Gastroesophageal sphincter (tissue), 4 donors: ENCODE measurements at regions not wholly inside any gene's neighbourhood (a gene's known extent, or its start where the extent isn't known, plus 50 kb on each side); places are given as distances from the start of the nearest gene placed in this dataset.

Experiments
- ATAC-seq: fragments of 150-250 bp; one replicate; pipeline ENCODE4 v1.9.1; 2016; ENCODE audit warnings: mild to moderate bottlenecking, moderate library complexity
- H3K27ac ChIP-seq, 4 donors: fragments of 200-600 bp; sonication (generic) in 3 of 4; 1 replicate in 3 of 4; 2 replicates in 1 of 4; pipeline ENCODE4 v1.5.1; 2016 to 2019
- H3K27me3 ChIP-seq: fragments of 200-600 bp; sonication (generic); one replicate; pipeline ENCODE4 v1.5.1; 2019
- H3K36me3 ChIP-seq, 2 donors: fragments of 200-600 bp; sonication (generic); one replicate each; pipeline ENCODE4 v1.5.1; 2019; ENCODE audit warnings: control low read depth in 1 of 2
- H3K4me1 ChIP-seq, 3 donors: fragments of 200-600 bp; sonication (generic); 1 replicate in 2 of 3; 2 replicates in 1 of 3; pipeline ENCODE4 v1.5.1; 2016 to 2019; ENCODE audit warnings: control low read depth in 2 of 3
- H3K4me3 ChIP-seq, 2 donors: fragments of 200-600 bp; sonication (generic); one replicate each; pipeline ENCODE4 v1.5.1; 2019; ENCODE audit warnings: mild to moderate bottlenecking in 1 of 2, moderate library complexity in 1 of 2
- H3K9me3 ChIP-seq, 3 donors: fragments of 200-600 bp; sonication (generic); one replicate each; pipeline ENCODE4 v1.5.1; 2017 to 2019; ENCODE audit warnings: control low read depth in 2 of 3
- CTCF ChIP-seq, 4 experiments: fragments of 200-600 bp in 2 of 4; fragments of 450-650 bp in 2 of 4; sonication (generic) in 1 of 4; IDR thresholded peaks; one replicate each; pipeline ENCODE4 v1.5.1; 2017 to 2019; ENCODE audit warnings: antibody characterized with exemption in 4 of 4, mild to moderate bottlenecking in 2 of 4, moderate library complexity in 2 of 4
- EP300 ChIP-seq: sonication (generic); formaldehyde crosslinking; IDR thresholded peaks from one replicate; pipeline ENCODE4 v1.6.1; 2017; ENCODE audit warnings: antibody characterized with exemption, mild to moderate bottlenecking
- POLR2A ChIP-seq, 2 donors: fragments of 450-650 bp; IDR thresholded peaks; one replicate each; pipeline ENCODE4 v1.6.1; 2017; ENCODE audit warnings: antibody characterized with exemption in 2 of 2, mild to moderate bottlenecking in 2 of 2, moderate library complexity in 1 of 2
- POLR2AphosphoS5 ChIP-seq: sonication (generic); formaldehyde crosslinking; IDR thresholded peaks from one replicate; pipeline ENCODE4 v1.6.1; 2017; ENCODE audit warnings: antibody characterized with exemption
- WGBS, 2 donors: methylation state at CpG; one replicate each; pipeline ENCODE4 v1.1.5; 2018; ENCODE audit warnings: low coverage in 1 of 2; 5-methylcytosine and 5-hydroxymethylcytosine counted together

DNA sequence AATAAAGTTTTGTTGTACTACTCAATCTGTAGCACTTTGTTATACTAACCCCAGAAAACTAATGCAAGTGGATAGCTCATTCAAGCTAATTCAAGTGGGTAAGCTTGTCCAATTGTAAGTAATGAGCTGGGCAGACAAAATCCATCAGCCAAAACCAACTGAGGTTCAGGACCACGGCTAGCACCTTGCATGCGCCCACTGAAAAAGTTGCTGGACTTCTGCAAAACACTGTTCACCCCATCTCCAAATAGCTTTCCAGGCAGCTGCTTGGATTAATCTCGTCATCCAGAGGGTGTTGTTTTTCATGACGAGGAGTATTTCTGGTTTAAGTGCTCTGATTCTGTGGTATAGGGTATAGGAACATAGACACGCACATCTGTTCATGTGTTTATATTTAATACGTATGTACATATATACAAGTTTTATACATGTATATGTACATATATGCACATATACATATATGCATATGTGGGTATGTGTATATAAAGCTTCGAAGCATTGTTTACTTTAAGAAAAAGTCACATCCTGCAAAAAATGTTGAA, 307.5 kb downstream of the GALR1 start:
- H3K27ac ChIP-seq: no peak overlapping the region
- no peaks in the 10 kb centered on the region for H3K27me3 ChIP-seq
- H3K36me3 ChIP-seq: no peaks in the 10 kb centered on the region
- TF ChIP-seq POLR2A (IDR thresholded peaks at IDR 0.05): no peak
- H3K4me3 ChIP-seq: no peak overlapping the region
- ATAC-seq: no peak
- WGBS, 2 donors: 41 to 42% methylated on average over 5 to 7 of the region's 7 CpGs
- H3K4me1 ChIP-seq: no peaks in the 10 kb centered on the region
- H3K9me3 ChIP-seq: no peaks in the 10 kb centered on the region

DNA sequence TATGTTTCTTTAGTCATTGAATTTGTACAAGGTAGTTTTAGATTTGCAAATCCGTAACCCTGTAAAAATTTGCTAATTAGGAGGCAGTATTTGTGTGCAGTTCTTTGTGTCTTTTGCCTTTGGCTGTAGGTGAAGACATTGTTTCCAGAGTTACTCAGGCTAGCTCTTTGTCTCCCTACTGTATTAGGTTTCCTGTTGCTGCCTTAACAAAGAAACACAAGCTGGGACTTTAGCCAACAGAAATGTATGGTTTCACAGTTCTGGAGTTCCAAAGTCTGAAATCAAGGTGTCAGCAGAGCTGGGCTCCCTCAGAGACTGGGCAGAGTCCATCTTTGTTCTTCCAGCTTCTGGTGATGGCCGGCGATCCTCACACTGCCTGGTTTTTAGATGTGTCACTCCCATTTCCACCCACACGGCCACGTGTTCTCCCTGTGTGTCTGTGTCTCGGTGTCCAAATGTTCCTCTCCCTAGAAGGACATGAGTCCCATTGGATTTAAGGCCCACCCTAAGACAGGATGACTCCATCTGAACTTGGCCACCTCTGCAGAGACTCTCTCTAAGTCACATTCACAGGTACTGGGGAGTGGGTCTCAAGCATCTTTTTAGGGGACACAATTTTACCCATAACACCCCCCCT, 309.7 kb downstream of the GALR1 start:
- 67 to 100% methylated on average over 1 to 4 of the region's 6 CpGs for WGBS, 2 donors
- H3K4me3 ChIP-seq: no peak overlapping the region
- no peaks in the 10 kb centered on the region for H3K36me3 ChIP-seq
- no peaks in the 10 kb centered on the region for H3K9me3 ChIP-seq
- ATAC-seq: no peak
- no peak overlapping the region for H3K27ac ChIP-seq
- TF ChIP-seq CTCF (IDR thresholded peaks at IDR 0.05) (no peak), POLR2A (IDR thresholded peaks at IDR 0.05) (no peak), POLR2AphosphoS5 (no peak), EP300 (no peak)
- H3K4me1 ChIP-seq: no peaks in the 10 kb centered on the region
- no peaks in the 10 kb centered on the region for H3K27me3 ChIP-seq

- Histone ChIP-seq H3K4me3 (no peak overlapping the region), H3K9me3 (no peaks in the 10 kb centered on the region), H3K4me1 (no peaks in the 10 kb centered on the region), H3K36me3 (no peaks in the 10 kb centered on the region), H3K27me3 (no peaks in the 10 kb centered on the region), H3K27ac (no peak overlapping the region)
- ATAC-seq: no peak
- TF ChIP-seq EP300: no peak
- TF ChIP-seq POLR2AphosphoS5: no peak
- TF ChIP-seq POLR2A (IDR thresholded peaks at IDR 0.05): no peak
- TF ChIP-seq CTCF (IDR thresholded peaks at IDR 0.05): no peak
- WGBS, 2 donors: 64 to 83% methylated on average over 2 to 3 of the region's 3 CpGs
Observed at GRCh38 chr18:77560341-77560992, 310.8 kb downstream of the GALR1 start.

DNA sequence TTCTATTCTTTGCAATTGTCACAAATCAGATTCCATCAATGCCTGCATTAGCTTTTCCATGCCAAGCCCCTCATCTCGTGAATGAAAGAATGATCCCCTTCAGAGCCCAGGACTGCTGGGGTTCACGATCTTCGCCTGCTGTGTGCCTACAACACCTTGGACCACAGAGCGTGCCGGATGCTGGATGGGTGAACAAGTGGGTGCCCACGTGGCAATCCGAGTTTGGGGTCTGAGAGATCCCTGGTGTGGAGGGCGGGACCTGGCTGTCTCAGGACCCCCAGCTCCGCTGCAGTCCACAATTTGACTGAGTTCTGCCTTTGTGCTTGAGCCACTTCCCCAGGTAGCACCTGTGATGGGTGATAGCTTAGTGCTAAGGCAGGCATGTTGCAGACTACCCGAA, 317.0 kb downstream of the GALR1 start:
- Histone ChIP-seq H3K27me3 (no peaks in the 10 kb centered on the region), H3K4me1 (no peaks in the 10 kb centered on the region), H3K36me3 (no peaks in the 10 kb centered on the region), H3K27ac (no peak overlapping the region), H3K4me3 (no peak overlapping the region), H3K9me3 (peaks cover 0 to 11% (median 0%) of the 10 kb centered on the region in 3 donors)
- TF ChIP-seq CTCF (IDR thresholded peaks at IDR 0.05): no peak
- TF ChIP-seq POLR2AphosphoS5: no peak
- no peak for TF ChIP-seq POLR2A (IDR thresholded peaks at IDR 0.05)
- no peak for TF ChIP-seq EP300
- no peak for ATAC-seq
- WGBS, 2 donors: 85% methylated on average over 4 of the region's 10 CpGs; no CpG with 5 or more reads in 1 of the 2 donors

DNA sequence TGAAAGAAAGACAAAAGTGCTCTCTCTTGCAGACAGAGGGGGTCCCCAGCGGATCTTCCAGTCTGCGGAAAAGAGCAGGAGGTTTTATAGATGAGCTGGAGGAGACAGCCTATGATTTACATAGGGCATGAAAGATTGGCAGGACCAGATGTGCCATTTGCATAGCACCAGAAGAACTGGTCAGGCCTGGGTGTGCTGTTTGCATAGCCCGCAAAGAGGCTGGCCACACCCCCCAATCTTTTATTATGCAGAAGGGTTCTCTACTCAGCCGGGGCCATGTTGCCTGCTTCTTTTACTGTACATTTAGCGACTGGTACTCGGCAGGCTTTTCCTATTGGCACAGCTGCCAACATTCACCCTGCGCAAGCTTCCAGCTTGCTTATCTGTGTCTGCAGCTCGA, 317.6 kb downstream of the GALR1 start:
- Histone ChIP-seq H3K36me3 (no peaks in the 10 kb centered on the region), H3K4me1 (no peaks in the 10 kb centered on the region), H3K4me3 (no peak overlapping the region), H3K27me3 (no peaks in the 10 kb centered on the region), H3K27ac (no peak overlapping the region), H3K9me3 (peaks cover 0 to 11% (median 0%) of the 10 kb centered on the region in 3 donors)
- 65 to 72% methylated on average over 5 to 8 of the region's 8 CpGs for WGBS, 2 donors
- TF ChIP-seq EP300 (no peak), POLR2AphosphoS5 (no peak), CTCF (IDR thresholded peaks at IDR 0.05) (no peak), POLR2A (IDR thresholded peaks at IDR 0.05) (no peak)
- no peak for ATAC-seq
